Mesenchymal stem cell (in vitro differentiated cells and primary cell): ENCODE measurements at regions not wholly inside any gene's neighbourhood (a gene's known extent, or its start where the extent isn't known, plus 50 kb on each side); places are given as distances from the start of the nearest gene placed in this dataset.

Source experiments
- DNase-seq: peaks from one replicate; pipeline ENCODE4 v3.0.0-alpha.2; 2013
- H2AFZ ChIP-seq: one replicate; pipeline ENCODE4 v1.6.1; 2013; ENCODE audit warnings: low read depth, mild to moderate bottlenecking, control low read depth, inconsistent platforms, low read length, moderate library complexity
- H2AK5ac ChIP-seq: 2 replicates; pipeline ENCODE4 v1.6.1; 2013; ENCODE audit warnings: low read length, moderate library complexity, mild to moderate bottlenecking, inconsistent platforms; ENCODE audit not compliant: severe bottlenecking
- H2BK120ac ChIP-seq: one replicate; pipeline ENCODE4 v1.6.1; 2013; ENCODE audit warnings: low read depth, mild to moderate bottlenecking, inconsistent platforms, low read length, moderate library complexity
- H2BK12ac ChIP-seq, 2 experiments: one replicate each; pipeline ENCODE4 v1.6.1; 2013; ENCODE audit warnings: inconsistent platforms in 2 of 2, low read length in 2 of 2, mild to moderate bottlenecking in 2 of 2, moderate library complexity in 2 of 2, control low read depth in 1 of 2
- H2BK15ac ChIP-seq: one replicate; pipeline ENCODE4 v1.6.1; 2013; ENCODE audit warnings: mild to moderate bottlenecking, low read depth, inconsistent platforms; ENCODE audit not compliant: poor library complexity, severe bottlenecking
- H2BK5ac ChIP-seq: 2 replicates; pipeline ENCODE4 v1.6.1; 2013; ENCODE audit warnings: low read depth, mild to moderate bottlenecking, low read length, control low read depth, inconsistent platforms; ENCODE audit not compliant: poor library complexity, severe bottlenecking
- H3K14ac ChIP-seq, 2 experiments: one replicate each; pipeline ENCODE4 v1.6.1; 2013; ENCODE audit warnings: inconsistent platforms in 2 of 2, low read length in 2 of 2, control low read depth in 1 of 2, mild to moderate bottlenecking in 1 of 2, moderate library complexity in 1 of 2
- H3K18ac ChIP-seq, 2 experiments: one replicate each; pipeline ENCODE4 v1.6.1; 2013; ENCODE audit warnings: inconsistent platforms in 2 of 2, low read length in 2 of 2, control low read depth in 1 of 2, low read depth in 1 of 2, mild to moderate bottlenecking in 1 of 2
- H3K23ac ChIP-seq, 2 experiments: one replicate each; pipeline ENCODE4 v1.6.1; 2013; ENCODE audit warnings: inconsistent platforms in 2 of 2, low read length in 2 of 2, mild to moderate bottlenecking in 2 of 2, moderate library complexity in 2 of 2, control low read depth in 1 of 2
- H3K27ac ChIP-seq: 2 replicates; pipeline ENCODE4 v1.5.1; 2013; ENCODE audit warnings: mild to moderate bottlenecking, moderate library complexity, low read length, control low read depth, inconsistent platforms; ENCODE audit not compliant: poor library complexity, severe bottlenecking
- H3K27me3 ChIP-seq, 2 experiments: 2 replicates each; pipeline versions ENCODE4 v1.6.1 to v1.7.0; 2013; ENCODE audit warnings: low read length in 2 of 2, mild to moderate bottlenecking in 2 of 2, moderate library complexity in 2 of 2, control low read depth in 1 of 2, inconsistent platforms in 1 of 2; ENCODE audit not compliant: control insufficient read depth in 1 of 2, insufficient read depth in 1 of 2
- H3K36me3 ChIP-seq, 2 experiments: 2 replicates each; pipeline versions ENCODE4 v1.6.1 to v1.7.0; 2013; ENCODE audit warnings: low read length in 2 of 2, control low read depth in 1 of 2, inconsistent platforms in 1 of 2, low read depth in 1 of 2, mild to moderate bottlenecking in 1 of 2; ENCODE audit not compliant: insufficient read depth in 2 of 2, control insufficient read depth in 1 of 2
- H3K4ac ChIP-seq, 2 experiments: one replicate each; pipeline ENCODE4 v1.6.1; 2013; ENCODE audit warnings: inconsistent platforms in 2 of 2, low read length in 2 of 2, mild to moderate bottlenecking in 2 of 2, moderate library complexity in 2 of 2, control low read depth in 1 of 2, low read depth in 1 of 2
- H3K4me1 ChIP-seq: 2 replicates; pipeline ENCODE4 v1.6.1; 2013; ENCODE audit warnings: low read depth, low read length, control low read depth; ENCODE audit not compliant: control insufficient read depth, insufficient read depth
- H3K4me2 ChIP-seq: 2 replicates; pipeline ENCODE4 v1.6.1; 2013; ENCODE audit warnings: low read length, mild to moderate bottlenecking, inconsistent platforms; ENCODE audit not compliant: poor library complexity, severe bottlenecking
- H3K4me3 ChIP-seq, 2 experiments: 2 replicates each; pipeline versions ENCODE4 v1.5.1 to v1.7.0; 2013; ENCODE audit warnings: low read length in 2 of 2, mild to moderate bottlenecking in 2 of 2, control low read depth in 1 of 2, low read depth in 1 of 2; ENCODE audit not compliant: insufficient read depth in 1 of 2
- H3K79me1 ChIP-seq: replicated peaks from 2 replicates; pipeline ENCODE4 v1.6.1; 2013; ENCODE audit warnings: mild to moderate bottlenecking, control low read depth, low read length, inconsistent platforms; ENCODE audit not compliant: poor library complexity, severe bottlenecking
- H3K9ac ChIP-seq: 2 replicates; pipeline ENCODE4 v1.7.0; 2013; ENCODE audit warnings: mild to moderate bottlenecking, low read length, moderate library complexity
- H3K9me3 ChIP-seq: 2 replicates; pipeline ENCODE4 v1.7.0; 2013; ENCODE audit warnings: mild to moderate bottlenecking, low read length; ENCODE audit not compliant: control insufficient read depth
- H4K8ac ChIP-seq: one replicate; pipeline ENCODE4 v1.6.1; 2013; ENCODE audit warnings: inconsistent platforms, mild to moderate bottlenecking, low read length, moderate library complexity
- H4K91ac ChIP-seq: one replicate; pipeline ENCODE4 v1.6.1; 2013; ENCODE audit warnings: mild to moderate bottlenecking, low read length, inconsistent platforms
- WGBS: methylation state at CpG from one replicate; pipeline ENCODE4 v1.1.7; 2013; ENCODE audit warnings: mixed read lengths; 5-methylcytosine and 5-hydroxymethylcytosine counted together

GRCh38 chr12:29081101-29081500, 68.0 kb upstream of the FAR2 start:
- H3K36me3 ChIP-seq: no peaks in the 10 kb centered on the region
- no peak overlapping the region for H3K4me3 ChIP-seq
- no peak overlapping the region for H4K8ac ChIP-seq
- DNase-seq: no peak
- no peak overlapping the region for H2BK12ac ChIP-seq
- no peaks in the 10 kb centered on the region for H3K27me3 ChIP-seq
- H3K4me1 ChIP-seq: no peaks in the 10 kb centered on the region
- H2BK5ac ChIP-seq: no peak overlapping the region
- no peak overlapping the region for H3K4ac ChIP-seq
- no peak overlapping the region for H4K91ac ChIP-seq
- H3K23ac ChIP-seq: no peak overlapping the region
- no peaks in the 10 kb centered on the region for H3K79me1 ChIP-seq
- H3K9me3 ChIP-seq: no peaks in the 10 kb centered on the region
- H3K4me2 ChIP-seq: no peak overlapping the region
- no peak overlapping the region for H2AK5ac ChIP-seq
- no peak overlapping the region for H3K27ac ChIP-seq
- no peak overlapping the region for H2BK120ac ChIP-seq
- no peak overlapping the region for H2AFZ ChIP-seq
- H3K18ac ChIP-seq: no peak overlapping the region
- H3K9ac ChIP-seq: no peak overlapping the region
- H2BK15ac ChIP-seq: no peak overlapping the region
- no peak overlapping the region for H3K14ac ChIP-seq

- H3K14ac ChIP-seq: no peak overlapping the region
- no peak overlapping the region for H3K4me2 ChIP-seq
- H3K23ac ChIP-seq: no peak overlapping the region
- no peak overlapping the region for H2BK12ac ChIP-seq
- H3K27me3 ChIP-seq: peaks cover 0 to 12% of the 10 kb centered on the region in 2 experiments
- H3K27ac ChIP-seq: no peak overlapping the region
- H3K18ac ChIP-seq: no peak overlapping the region
- no peak overlapping the region for H2BK15ac ChIP-seq
- 91% methylated on average over 4 of the region's 4 CpGs for WGBS
- H3K9ac ChIP-seq: peak overlapping the region; percentile 6
- H3K36me3 ChIP-seq: no peaks in the 10 kb centered on the region
- H3K79me1 ChIP-seq: no peaks in the 10 kb centered on the region
- H3K9me3 ChIP-seq: no peaks in the 10 kb centered on the region
- H3K4me3 ChIP-seq: no peak overlapping the region
- H2AFZ ChIP-seq: no peak overlapping the region
- DNase-seq: no peak
- no peak overlapping the region for H2BK120ac ChIP-seq
- no peaks in the 10 kb centered on the region for H3K4me1 ChIP-seq
- H4K8ac ChIP-seq: no peak overlapping the region
- no peak overlapping the region for H4K91ac ChIP-seq
- no peak overlapping the region for H2AK5ac ChIP-seq
- H2BK5ac ChIP-seq: no peak overlapping the region
- no peak overlapping the region for H3K4ac ChIP-seq
These were observed 66.6 kb upstream of the FAR2 start for GRCh38 chr12:29082522-29082921.

DNA sequence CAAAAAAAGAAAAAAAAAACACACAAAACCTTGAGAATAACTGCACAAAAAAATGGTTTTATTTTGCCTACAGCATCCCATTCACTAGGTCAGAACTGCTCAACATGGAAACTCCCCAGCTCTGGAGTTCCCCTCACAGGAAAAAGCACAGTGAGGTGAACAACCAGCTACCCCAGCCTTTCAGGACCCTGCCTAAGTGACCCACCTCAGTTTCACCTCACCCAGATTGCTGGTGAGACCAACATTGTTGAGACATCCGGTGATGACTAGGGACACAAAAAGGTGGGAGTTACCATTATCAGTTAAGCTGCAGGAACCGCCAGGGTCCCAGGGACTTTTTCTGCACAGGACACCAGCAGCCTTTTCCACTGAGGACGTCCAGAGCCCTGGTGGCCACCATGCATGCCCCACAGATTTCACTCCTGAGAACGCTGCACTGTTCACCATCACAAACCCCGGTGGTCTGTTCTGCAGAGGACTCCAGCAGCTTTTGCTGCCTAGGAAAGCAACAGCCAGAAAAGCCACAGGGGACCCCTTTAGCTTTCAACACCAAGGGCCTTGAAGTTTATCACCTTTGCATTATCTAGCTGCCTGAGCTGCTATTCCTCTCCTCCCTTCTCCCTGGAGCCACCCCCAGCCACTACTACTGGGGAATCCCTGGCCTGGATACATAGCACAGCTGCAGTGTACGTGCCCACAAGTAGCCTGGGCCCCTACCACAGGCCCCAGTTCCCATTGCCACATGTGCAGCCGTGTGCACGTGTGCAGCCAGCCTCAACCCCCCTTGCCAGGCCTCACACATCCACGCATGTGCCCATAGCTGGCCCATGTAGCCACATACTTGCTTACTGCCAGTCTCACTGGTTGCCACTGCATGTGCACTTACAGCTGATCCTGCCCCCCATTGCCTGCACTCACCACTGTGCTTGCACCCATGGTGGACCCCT, 62.5 kb upstream of the FAR2 start:
- Histone ChIP-seq H3K4me1 (no peaks in the 10 kb centered on the region), H2AK5ac (no peak overlapping the region), H3K27ac (no peak overlapping the region), H3K23ac (no peak overlapping the region), H3K4me2 (no peak overlapping the region), H3K4me3 (no peak overlapping the region), H3K9ac (no peak overlapping the region), H3K14ac (peak overlapping the region in 1 of 2 experiments; percentile 71), H3K18ac (peak overlapping the region in 1 of 2 experiments; percentile 26), H4K91ac (peak overlapping the region; percentile 25), H3K27me3 (peaks cover 0 to 12% of the 10 kb centered on the region in 2 experiments), H2BK120ac (no peak overlapping the region), H3K4ac (no peak overlapping the region), H2BK5ac (no peak overlapping the region), H3K79me1 (no peaks in the 10 kb centered on the region), H2AFZ (no peak overlapping the region), H2BK15ac (no peak overlapping the region), H3K36me3 (no peaks in the 10 kb centered on the region), H3K9me3 (no peaks in the 10 kb centered on the region), H2BK12ac (no peak overlapping the region), H4K8ac (peak overlapping the region; percentile 0)
- 78% methylated on average over 9 of the region's 9 CpGs for WGBS
- DNase-seq: no peak

- Histone ChIP-seq H3K14ac (no peak overlapping the region), H3K4me2 (no peak overlapping the region), H3K9ac (no peak overlapping the region), H3K27ac (no peak overlapping the region), H2BK5ac (no peak overlapping the region), H3K4me1 (no peaks in the 10 kb centered on the region), H2BK15ac (no peak overlapping the region), H4K91ac (no peak overlapping the region), H3K9me3 (no peaks in the 10 kb centered on the region), H3K4me3 (no peak overlapping the region), H2BK12ac (no peak overlapping the region), H3K23ac (no peak overlapping the region), H3K79me1 (no peaks in the 10 kb centered on the region), H3K27me3 (peaks cover 0 to 12% of the 10 kb centered on the region in 2 experiments), H4K8ac (no peak overlapping the region), H2AK5ac (no peak overlapping the region), H3K4ac (no peak overlapping the region), H3K36me3 (no peaks in the 10 kb centered on the region), H2BK120ac (no peak overlapping the region), H2AFZ (no peak overlapping the region), H3K18ac (no peak overlapping the region)
- DNase-seq: peak; percentile 39
These were observed 60.4 kb upstream of the FAR2 start for GRCh38 chr12:29088611-29089219.
